Endothelial cell of umbilical vein (primary cell): ENCODE measurements at regions not wholly inside any gene's neighbourhood (a gene's known extent, or its start where the extent isn't known, plus 50 kb on each side); places are given as distances from the start of the nearest gene placed in this dataset.

Source experiments
- BruUV-seq: library from RNA; stranded (reverse); fragments of 400-500 nt; replicated peaks from 2 replicates; lab custom pipeline; 2021; lab: Mats Ljungman, UMichigan
- CTCF ChIA-PET: fragments of 300-600, 350-600 bp; sonication (Branson Sonifier 250); formaldehyde crosslinking; loops from one replicate; lab custom pipeline; 2021; ENCODE audit warnings: antibody characterized with exemption, inconsistent platforms; lab: Charles Lee
- POLR2A ChIA-PET: fragments of 300-600, 350-600 bp; sonication (Branson Sonifier 250); formaldehyde crosslinking; loops from one replicate; lab custom pipeline; 2021; ENCODE audit warnings: antibody characterized with exemption, inconsistent platforms; lab: Charles Lee
- DNase-seq: peaks from one replicate; pipeline ENCODE4 v3.0.0-alpha.2; 2011; ENCODE audit warnings: low read depth, low spot score
- FAIRE-seq: peaks from 2 replicates; lab custom pipeline; 2011; peaks lifted over from hg19 to GRCh38; lab: Jason Lieb, UNC
- H2AFZ ChIP-seq: 2 replicates; pipeline ENCODE4 v1.6.0; 2012; ENCODE audit warnings: low read depth, low read length, control low read depth, inconsistent platforms
- H3K27ac ChIP-seq: 2 replicates; pipeline ENCODE4 v1.5.1; 2011; ENCODE audit warnings: low read depth, mild to moderate bottlenecking, control low read depth, low read length, moderate library complexity; ENCODE audit not compliant: insufficient read depth
- H3K27me3 ChIP-seq, 2 experiments: 2 replicates each; pipeline versions ENCODE4 v1.6.0 to v1.6.1; 2011; ENCODE audit warnings: low read length in 2 of 2, mixed read lengths in 1 of 2; ENCODE audit not compliant: control insufficient read depth in 2 of 2, insufficient read depth in 2 of 2
- H3K36me3 ChIP-seq, 2 experiments: 2 replicates in 1 of 2; 3 replicates in 1 of 2; pipeline ENCODE4 v1.5.1; 2011; ENCODE audit warnings: low read length in 2 of 2, mild to moderate bottlenecking in 1 of 2, moderate library complexity in 1 of 2; ENCODE audit not compliant: control insufficient read depth in 2 of 2, insufficient read depth in 2 of 2; ENCODE audit errors: extremely low read depth in 1 of 2
- H3K4me1 ChIP-seq: 3 replicates; pipeline ENCODE4 v1.5.1; 2011; ENCODE audit warnings: mild to moderate bottlenecking, low read length; ENCODE audit not compliant: control insufficient read depth, insufficient read depth; ENCODE audit errors: extremely low read depth
- H3K4me2 ChIP-seq: 2 replicates; pipeline ENCODE4 v1.6.1; 2011; ENCODE audit warnings: low read length, control low read depth, mixed read lengths; ENCODE audit not compliant: insufficient read depth
- H3K4me3 ChIP-seq, 3 experiments: fragments of 200-600 bp in 1 of 3; sonication (generic), shearing (Covaris generic) in 1 of 3; replicated peaks in 1 of 3; 2 replicates each; pipeline ENCODE4 v1.5.1; 2011 to 2016; ENCODE audit warnings: control low read depth in 3 of 3, low read length in 3 of 3, mild to moderate bottlenecking in 2 of 3, inconsistent platforms in 1 of 3, low read depth in 1 of 3, moderate library complexity in 1 of 3; ENCODE audit not compliant: insufficient read depth in 1 of 3
- H3K79me2 ChIP-seq: 2 replicates; pipeline ENCODE4 v1.6.0; 2012; ENCODE audit warnings: low read length, inconsistent platforms; ENCODE audit not compliant: control insufficient read depth, insufficient read depth
- H3K9ac ChIP-seq: replicated peaks from 2 replicates; pipeline ENCODE3; 2011; ENCODE audit warnings: low read length, control low read depth; ENCODE audit not compliant: insufficient read depth; ENCODE audit errors: extremely low read depth
- H3K9me1 ChIP-seq: replicated peaks from 3 replicates; pipeline ENCODE4 v1.6.0; 2011; ENCODE audit warnings: mild to moderate bottlenecking, low read length; ENCODE audit not compliant: control insufficient read depth, insufficient read depth; ENCODE audit errors: extremely low read depth
- H3K9me3 ChIP-seq: replicated peaks from 2 replicates; pipeline ENCODE4 v1.5.1; 2012; ENCODE audit warnings: low read length, inconsistent platforms; ENCODE audit not compliant: control insufficient read depth, insufficient read depth
- H4K20me1 ChIP-seq: replicated peaks from 2 replicates; pipeline ENCODE3; 2011; ENCODE audit warnings: mild to moderate bottlenecking, low read length; ENCODE audit not compliant: control insufficient read depth, insufficient read depth; ENCODE audit errors: extremely low read depth
- EZH2 ChIP-seq: IDR thresholded peaks from 2 replicates; pipeline ENCODE4 v1.6.1; 2012; ENCODE audit warnings: borderline replicate concordance, low read depth, mild to moderate bottlenecking, moderate library complexity, low read length, inconsistent platforms; ENCODE audit not compliant: severe bottlenecking
- FOS ChIP-seq: IDR thresholded peaks from 2 replicates; pipeline ENCODE4 v1.6.1; 2011; ENCODE audit warnings: mild to moderate bottlenecking, low read length, moderate library complexity, borderline replicate concordance; ENCODE audit not compliant: insufficient read depth
- GATA2 ChIP-seq: IDR thresholded peaks from 2 replicates; pipeline ENCODE4 v1.7.0; 2011; ENCODE audit warnings: low read depth, mild to moderate bottlenecking, moderate library complexity, mixed read lengths, low read length; ENCODE audit not compliant: insufficient read length, insufficient read depth
- JUN ChIP-seq: IDR thresholded peaks from 2 replicates; pipeline ENCODE4 v1.6.1; 2011; ENCODE audit warnings: borderline replicate concordance, low read depth; ENCODE audit not compliant: insufficient read length, insufficient read depth
- MYC ChIP-seq: IDR thresholded peaks from one replicate; pipeline ENCODE4 v1.6.1; 2011; ENCODE audit warnings: mild to moderate bottlenecking, low read depth, low read length
- POLR2A ChIP-seq: IDR thresholded peaks from 2 replicates; pipeline ENCODE4 v1.6.1; 2012; ENCODE audit warnings: low read depth, mild to moderate bottlenecking, control low read depth, low read length
- POLR2AphosphoS5 ChIP-seq: IDR thresholded peaks from 2 replicates; pipeline ENCODE4 v1.6.1; 2012; ENCODE audit warnings: low read depth, mild to moderate bottlenecking, control low read depth, low read length, moderate library complexity; ENCODE audit not compliant: insufficient read depth
- dilution Hi-C: fragments of 300-500 bp; cut with MboI; formaldehyde crosslinking; loops from one replicate; pipeline ENCODE4 v1.15.0; 2019; ENCODE audit warnings: low sequenced_read_pairs; ENCODE audit not compliant: extremely low pct_ligation_motif_present
- intact Hi-C: fragments of 100-400 bp; cut with micrococcal nuclease; formaldehyde crosslinking; loops from one replicate; pipeline ENCODE4 v1.10.0; 2022
- TF ChIP-seq, protein P1 (sequence below): IDR thresholded peaks from 2 replicates; pipeline ENCODE4 v1.6.1; 2011; ENCODE audit not compliant: insufficient read depth, insufficient read length
- TF ChIP-seq, protein P2 (sequence below), 2 donors: IDR thresholded peaks; 1 replicate in 1 of 2; 2 replicates in 1 of 2; pipeline ENCODE4 v1.5.1; 2011; ENCODE audit warnings: low read length in 2 of 2, mild to moderate bottlenecking in 2 of 2, moderate library complexity in 2 of 2, control low read depth in 1 of 2, inconsistent platforms in 1 of 2, low read depth in 1 of 2; ENCODE audit not compliant: insufficient read depth in 1 of 2; ENCODE audit errors: extremely low read depth in 1 of 2

DNA sequence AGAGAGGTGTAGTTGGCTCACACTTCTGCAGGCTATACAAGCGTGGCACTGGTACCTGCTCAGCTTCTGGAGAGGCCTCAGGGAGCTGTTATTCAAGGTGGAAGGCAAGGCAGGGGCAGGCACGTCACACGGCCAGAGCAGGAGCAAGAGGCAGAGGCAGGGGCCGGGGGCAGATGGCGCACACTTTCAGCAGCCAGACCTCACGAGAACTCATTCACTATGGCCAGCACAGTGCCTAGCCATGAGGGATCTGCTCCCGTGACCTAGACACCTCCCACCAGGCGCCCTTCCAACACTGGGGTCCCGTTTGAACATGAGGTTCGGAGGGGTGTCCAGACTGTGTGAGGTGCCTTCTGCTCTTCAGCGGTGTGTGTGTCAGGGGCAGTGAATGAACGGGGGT, 71.0 kb upstream of the FCN1 start:
- TF ChIP-seq, protein P1, sequence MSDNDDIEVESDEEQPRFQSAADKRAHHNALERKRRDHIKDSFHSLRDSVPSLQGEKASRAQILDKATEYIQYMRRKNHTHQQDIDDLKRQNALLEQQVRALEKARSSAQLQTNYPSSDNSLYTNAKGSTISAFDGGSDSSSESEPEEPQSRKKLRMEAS: no peak
- TF ChIP-seq EZH2 (no peak), POLR2A (no peak), JUN (no peak), FOS (no peak), GATA2 (no peak), POLR2AphosphoS5 (no peak), MYC (no peak)
- TF ChIP-seq, protein P2, sequence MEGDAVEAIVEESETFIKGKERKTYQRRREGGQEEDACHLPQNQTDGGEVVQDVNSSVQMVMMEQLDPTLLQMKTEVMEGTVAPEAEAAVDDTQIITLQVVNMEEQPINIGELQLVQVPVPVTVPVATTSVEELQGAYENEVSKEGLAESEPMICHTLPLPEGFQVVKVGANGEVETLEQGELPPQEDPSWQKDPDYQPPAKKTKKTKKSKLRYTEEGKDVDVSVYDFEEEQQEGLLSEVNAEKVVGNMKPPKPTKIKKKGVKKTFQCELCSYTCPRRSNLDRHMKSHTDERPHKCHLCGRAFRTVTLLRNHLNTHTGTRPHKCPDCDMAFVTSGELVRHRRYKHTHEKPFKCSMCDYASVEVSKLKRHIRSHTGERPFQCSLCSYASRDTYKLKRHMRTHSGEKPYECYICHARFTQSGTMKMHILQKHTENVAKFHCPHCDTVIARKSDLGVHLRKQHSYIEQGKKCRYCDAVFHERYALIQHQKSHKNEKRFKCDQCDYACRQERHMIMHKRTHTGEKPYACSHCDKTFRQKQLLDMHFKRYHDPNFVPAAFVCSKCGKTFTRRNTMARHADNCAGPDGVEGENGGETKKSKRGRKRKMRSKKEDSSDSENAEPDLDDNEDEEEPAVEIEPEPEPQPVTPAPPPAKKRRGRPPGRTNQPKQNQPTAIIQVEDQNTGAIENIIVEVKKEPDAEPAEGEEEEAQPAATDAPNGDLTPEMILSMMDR (IDR thresholded peaks at IDR 0.05; ENCODE audit: extremely low read depth in 1 of 2, insufficient read depth in 1 of 2, low read depth in 1 of 2, low read length in 2 of 2): no peak
- Histone ChIP-seq H3K27ac (no peak overlapping the region), H3K9me3 (peaks cover 1% of the 10 kb centered on the region), H3K9me1 (no peaks in the 10 kb centered on the region), H3K27me3 (no peaks in the 10 kb centered on the region), H4K20me1 (no peaks in the 10 kb centered on the region), H3K4me2 (no peak overlapping the region), H3K4me1 (no peaks in the 10 kb centered on the region), H3K9ac (no peak overlapping the region), H3K79me2 (no peaks in the 10 kb centered on the region), H2AFZ (no peak overlapping the region), H3K36me3 (no peaks in the 10 kb centered on the region), H3K4me3 (no peak overlapping the region)
- FAIRE-seq (no peak), DNase-seq (no peak)
- intact Hi-C loops (no loop called here), dilution Hi-C loops (no loop called here)
- ChIA-PET CTCF (no interaction called here), POLR2A (no interaction called here)
- BruUV-seq: no TSS peak
